GM19328 (cell line): ENCODE measurements at regions not wholly inside any gene's neighbourhood (a gene's known extent, or its start where the extent isn't known, plus 50 kb on each side); places are given as distances from the start of the nearest gene placed in this dataset.

Experiments used
- ATAC-seq: cut with Tn5 transposase; IDR thresholded peaks from one replicate; pipeline ENCODE4 v1.9.1; 2021; ENCODE audit warnings: mild to moderate bottlenecking, moderate library complexity; ENCODE audit not compliant: unreplicated experiment

GRCh38 chr6:91126876-91127275, 540.0 kb upstream of the MAP3K7 start:
- ATAC-seq = no peak

GRCh38 chr6:91117550-91117949, 530.7 kb upstream of the MAP3K7 start:
- no peak for ATAC-seq

- ATAC-seq = no peak
Measured at GRCh38 chr6:91114123-91114708, 527.3 kb upstream of the MAP3K7 start.

GRCh38 chr6:91106083-91106482, 519.2 kb upstream of the MAP3K7 start:
- no peak for ATAC-seq

GRCh38 chr6:91105532-91105931, 518.7 kb upstream of the MAP3K7 start:
- ATAC-seq = no peak

GRCh38 chr6:91099479-91099878, 512.6 kb upstream of the MAP3K7 start:
- no peak for ATAC-seq

- no peak for ATAC-seq
Measured at GRCh38 chr6:91098006-91098405, 511.1 kb upstream of the MAP3K7 start.

GRCh38 chr6:91097364-91097763, 510.5 kb upstream of the MAP3K7 start:
- no peak for ATAC-seq

GRCh38 chr6:91094806-91095475, 508.1 kb upstream of the MAP3K7 start:
- no peak for ATAC-seq

- no peak for ATAC-seq
Measured at GRCh38 chr6:91094341-91094740, 507.5 kb upstream of the MAP3K7 start.

GRCh38 chr6:91088976-91089375, 502.1 kb upstream of the MAP3K7 start:
- no peak for ATAC-seq

GRCh38 chr6:91088515-91088914, 501.6 kb upstream of the MAP3K7 start:
- ATAC-seq = no peak

GRCh38 chr6:91087908-91088307, 501.0 kb upstream of the MAP3K7 start:
- no peak for ATAC-seq

GRCh38 chr6:91083211-91083610, 496.3 kb upstream of the MAP3K7 start:
- no peak for ATAC-seq

GRCh38 chr6:91082311-91082832, 495.5 kb upstream of the MAP3K7 start:
- no peak for ATAC-seq

GRCh38 chr6:91081452-91082067, 494.7 kb upstream of the MAP3K7 start:
- ATAC-seq = peak; percentile 52

GRCh38 chr6:91080871-91081270, 494.0 kb upstream of the MAP3K7 start:
- ATAC-seq = no peak

GRCh38 chr6:91079969-91080368, 493.1 kb upstream of the MAP3K7 start:
- ATAC-seq = no peak

- no peak for ATAC-seq
Measured at GRCh38 chr6:91075244-91075976, 488.5 kb upstream of the MAP3K7 start.

- no peak for ATAC-seq
Measured at GRCh38 chr6:91063362-91063761, 476.5 kb upstream of the MAP3K7 start.

GRCh38 chr6:91057689-91058088, 470.8 kb upstream of the MAP3K7 start:
- no peak for ATAC-seq

GRCh38 chr6:91055959-91056358, 469.1 kb upstream of the MAP3K7 start:
- no peak for ATAC-seq
